PC-3 (cell line): ENCODE measurements at regions not wholly inside any gene's neighbourhood (a gene's known extent, or its start where the extent isn't known, plus 50 kb on each side); places are given as distances from the start of the nearest gene placed in this dataset.

Experiments
- CTCF ChIP-seq: fragments of 300-600 bp; sonication (generic); conservative IDR thresholded peaks from 2 replicates; pipeline ENCODE4 v1.5.1; 2017; ENCODE audit warnings: antibody characterized with exemption, low read depth, mild to moderate bottlenecking, low read length
- EZH2 ChIP-seq: fragments of 300-600 bp; sonication (generic); IDR thresholded peaks from one replicate; pipeline ENCODE4 v1.6.1; 2017; ENCODE audit warnings: antibody characterized with exemption, mild to moderate bottlenecking, low read length; ENCODE audit not compliant: unreplicated experiment

DNA sequence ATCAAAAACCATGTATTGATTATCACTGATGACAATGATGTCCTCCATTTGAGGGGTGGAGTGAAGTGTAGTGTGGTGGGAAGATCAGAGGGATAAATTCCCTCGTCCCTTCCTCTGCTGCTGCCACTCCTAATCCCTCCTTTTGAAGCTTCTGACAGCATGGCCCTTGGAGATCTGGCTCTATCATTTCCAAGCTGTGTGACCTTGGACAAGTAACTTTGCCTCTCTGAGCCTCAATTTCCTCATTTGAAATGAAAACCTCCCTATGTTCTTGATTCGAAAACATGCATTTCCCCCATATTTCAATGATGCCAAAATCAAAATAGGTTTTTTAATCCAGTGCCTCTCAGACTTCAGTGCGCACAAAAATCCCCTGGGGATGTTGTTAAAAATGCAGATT is 231.6 kb downstream of the RBM19 start:
- TF ChIP-seq CTCF (no peak), EZH2 (no peak)
